Skeletal muscle cell (primary cell): ENCODE measurements at regions not wholly inside any gene's neighbourhood (a gene's known extent, or its start where the extent isn't known, plus 50 kb on each side); places are given as distances from the start of the nearest gene placed in this dataset.

ENCODE experiments used
- DNase-seq: peaks from one replicate; pipeline ENCODE4 v3.0.0-alpha.2; 2010; ENCODE audit warnings: low read depth
- H3K4me3 ChIP-seq: 2 replicates; pipeline ENCODE4 v1.5.1; 2011; ENCODE audit warnings: low read depth, mild to moderate bottlenecking, control low read depth, low read length, moderate library complexity

GRCh38 chr7:41538810-41539724 is 163.8 kb downstream of the INHBA start:
- no peak for DNase-seq
- H3K4me3 ChIP-seq: no peak overlapping the region

DNA sequence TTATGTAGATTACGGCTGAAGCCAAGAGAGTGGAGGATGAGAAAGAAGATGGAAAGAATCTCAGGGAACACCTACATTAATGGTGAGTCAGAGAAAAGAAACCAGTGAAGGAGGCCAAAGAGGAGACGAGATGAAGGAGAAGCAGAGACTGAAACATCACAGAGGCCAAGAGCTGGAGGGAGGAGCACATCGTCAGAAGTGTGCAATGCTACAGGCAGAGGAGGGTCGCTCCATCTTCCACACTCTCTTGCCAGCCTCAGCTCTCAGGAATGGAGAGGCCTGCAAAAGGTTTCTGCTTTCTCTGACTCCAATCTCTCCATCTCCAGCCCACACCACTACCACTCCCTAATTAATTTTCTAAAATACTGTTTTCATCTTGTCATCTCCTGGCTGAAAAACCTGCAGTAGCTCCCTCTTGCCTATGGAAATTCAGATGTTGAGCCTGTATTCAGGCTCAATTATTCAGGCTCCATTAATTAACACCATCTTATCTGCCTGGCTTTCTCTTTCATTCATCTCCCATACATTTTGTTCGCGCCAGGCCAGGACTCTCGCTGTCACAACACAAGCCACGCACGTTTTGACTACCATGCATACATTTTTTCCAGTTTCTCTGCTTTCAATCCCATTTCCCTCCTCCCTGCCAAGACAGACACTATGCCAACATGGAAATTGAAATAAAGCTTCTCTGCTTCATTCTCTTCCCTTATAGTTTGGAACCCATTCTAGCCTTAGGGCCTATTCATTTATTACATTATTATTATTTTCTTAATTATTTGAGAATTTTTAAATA is 165.8 kb downstream of the INHBA start:
- DNase-seq: no peak
- H3K4me3 ChIP-seq: no peak overlapping the region

DNA sequence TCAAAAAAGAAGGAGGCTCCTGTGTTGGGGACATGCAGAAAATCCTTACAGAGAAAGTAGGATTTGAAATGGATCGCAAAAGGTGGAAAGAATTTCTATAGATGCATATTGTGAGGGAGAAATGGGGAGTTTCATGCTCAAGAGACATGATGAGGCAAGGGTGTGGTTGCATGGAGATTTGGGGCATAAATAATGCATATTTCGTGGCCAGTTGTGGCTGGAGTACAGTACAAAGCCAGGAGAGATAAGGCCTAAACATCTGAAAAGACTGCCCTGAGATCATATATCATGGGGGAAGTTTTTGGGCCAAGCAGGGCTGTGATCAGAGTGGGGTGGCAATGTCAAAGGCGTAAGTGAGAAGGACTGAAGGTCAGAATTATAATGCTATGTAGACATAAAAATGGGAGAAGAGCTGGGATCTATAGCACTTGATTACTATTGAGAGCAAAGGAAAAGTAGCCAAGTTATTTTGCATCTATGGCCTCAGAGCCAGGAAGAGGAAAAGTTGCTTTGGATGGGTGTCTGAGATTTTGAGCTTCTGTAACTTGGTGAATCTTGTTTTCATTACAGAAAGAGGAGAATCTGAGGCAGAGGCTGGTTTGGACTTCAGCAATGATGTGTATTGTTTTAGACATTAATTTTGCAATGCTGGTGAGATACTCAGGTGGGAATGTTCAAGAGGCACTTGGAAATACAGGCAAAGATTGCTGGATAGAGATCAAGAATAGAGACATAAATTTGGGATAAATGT is 166.6 kb downstream of the INHBA start:
- no peak overlapping the region for H3K4me3 ChIP-seq
- no peak for DNase-seq

GRCh38 chr7:41529831-41530230 is 173.1 kb downstream of the INHBA start:
- no peak for DNase-seq

DNA sequence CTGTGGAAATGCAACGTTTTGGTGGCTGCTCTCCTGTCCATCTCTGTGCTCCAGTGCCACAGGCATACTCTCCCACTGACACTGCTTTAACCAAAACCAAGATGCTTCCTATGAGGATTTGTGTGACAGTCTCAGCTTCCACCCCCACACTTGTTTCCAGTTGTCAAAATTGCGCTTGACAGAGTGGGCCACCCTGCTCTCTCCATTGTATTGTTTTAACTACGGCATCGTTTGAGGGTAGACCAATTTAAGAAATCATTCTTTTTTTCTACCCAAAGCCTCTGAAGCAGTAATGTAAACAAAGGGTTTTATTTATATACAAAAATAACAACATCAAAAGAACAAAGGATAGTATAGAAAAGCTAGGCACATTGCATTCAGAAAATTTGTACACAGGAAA is 178.0 kb downstream of the INHBA start:
- no peak overlapping the region for H3K4me3 ChIP-seq
- DNase-seq: no peak

More at GRCh38 chr7:41529831-41530230, 173.1 kb downstream of the INHBA start:
- H3K4me3 ChIP-seq: no peak overlapping the region

DNA sequence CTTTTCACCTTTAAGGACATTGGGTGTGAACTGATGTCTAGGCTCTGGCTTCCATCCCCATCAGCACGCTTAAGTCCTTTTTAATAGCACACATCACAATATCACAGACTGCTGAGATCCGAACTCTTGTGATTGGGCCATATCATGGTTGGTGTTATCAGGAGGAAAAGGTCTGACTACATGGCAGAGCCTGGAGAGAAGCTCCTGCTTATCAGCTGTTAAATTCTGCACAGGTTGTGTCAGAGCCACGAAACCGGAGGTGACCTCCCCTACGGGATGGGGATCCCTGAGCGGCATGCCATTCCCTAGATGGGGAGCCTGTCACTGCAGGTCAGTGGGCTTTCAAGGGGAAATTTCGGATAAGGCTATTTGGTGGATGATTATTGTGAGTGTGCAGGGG is 182.4 kb downstream of the INHBA start:
- no peak overlapping the region for H3K4me3 ChIP-seq
- no peak for DNase-seq

- DNase-seq: no peak
- H3K4me3 ChIP-seq: no peak overlapping the region
Measured at GRCh38 chr7:41517771-41518170, 185.1 kb downstream of the INHBA start.

DNA sequence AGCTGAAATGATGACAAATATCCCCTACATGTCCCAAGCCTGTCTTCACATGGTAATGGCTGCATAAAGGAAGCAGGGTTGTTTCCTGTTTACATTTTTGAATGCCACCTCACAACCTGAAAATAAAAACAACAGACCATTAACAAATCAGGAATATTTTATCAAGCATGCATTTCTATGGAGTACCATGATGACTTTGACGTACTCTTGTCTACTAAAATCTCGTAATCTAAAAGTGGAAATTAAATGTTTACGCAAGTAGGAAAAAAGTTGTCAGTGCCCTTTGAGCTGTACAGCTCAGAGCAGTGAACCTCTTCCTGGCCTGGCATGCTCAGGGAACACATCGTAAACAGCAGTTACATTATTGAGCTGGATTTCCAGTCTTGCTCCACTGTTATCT is 194.1 kb downstream of the INHBA start:
- DNase-seq: no peak
- no peak overlapping the region for H3K4me3 ChIP-seq

DNA sequence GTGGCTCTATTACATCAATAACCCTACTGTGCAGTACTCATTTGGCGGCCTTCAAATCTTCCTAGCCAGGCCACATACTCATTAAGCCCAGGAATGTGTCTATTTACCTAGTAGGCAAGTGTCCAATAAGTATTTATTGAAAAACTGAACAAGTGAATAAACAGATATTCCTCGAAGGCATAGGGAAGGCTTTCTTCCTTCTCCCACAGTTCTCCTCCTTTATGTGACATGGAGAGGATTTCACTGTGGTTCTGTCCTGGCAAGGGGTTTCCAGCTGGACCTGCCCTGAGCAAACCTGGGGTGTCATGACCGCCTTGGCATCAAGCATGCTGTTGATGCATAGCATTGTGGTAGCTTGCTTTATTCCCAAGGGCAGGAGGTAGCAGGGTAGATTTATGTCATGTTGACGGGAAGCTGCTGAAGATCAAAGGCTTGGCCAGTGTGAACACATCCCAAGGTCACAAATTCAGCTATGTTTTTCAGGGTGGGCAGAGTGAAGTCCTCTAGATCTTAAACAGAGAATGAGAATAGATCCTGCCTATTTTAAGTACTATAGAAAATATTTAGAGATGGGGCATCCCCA is 195.1 kb downstream of the INHBA start:
- DNase-seq: no peak
- H3K4me3 ChIP-seq: no peak overlapping the region

DNA sequence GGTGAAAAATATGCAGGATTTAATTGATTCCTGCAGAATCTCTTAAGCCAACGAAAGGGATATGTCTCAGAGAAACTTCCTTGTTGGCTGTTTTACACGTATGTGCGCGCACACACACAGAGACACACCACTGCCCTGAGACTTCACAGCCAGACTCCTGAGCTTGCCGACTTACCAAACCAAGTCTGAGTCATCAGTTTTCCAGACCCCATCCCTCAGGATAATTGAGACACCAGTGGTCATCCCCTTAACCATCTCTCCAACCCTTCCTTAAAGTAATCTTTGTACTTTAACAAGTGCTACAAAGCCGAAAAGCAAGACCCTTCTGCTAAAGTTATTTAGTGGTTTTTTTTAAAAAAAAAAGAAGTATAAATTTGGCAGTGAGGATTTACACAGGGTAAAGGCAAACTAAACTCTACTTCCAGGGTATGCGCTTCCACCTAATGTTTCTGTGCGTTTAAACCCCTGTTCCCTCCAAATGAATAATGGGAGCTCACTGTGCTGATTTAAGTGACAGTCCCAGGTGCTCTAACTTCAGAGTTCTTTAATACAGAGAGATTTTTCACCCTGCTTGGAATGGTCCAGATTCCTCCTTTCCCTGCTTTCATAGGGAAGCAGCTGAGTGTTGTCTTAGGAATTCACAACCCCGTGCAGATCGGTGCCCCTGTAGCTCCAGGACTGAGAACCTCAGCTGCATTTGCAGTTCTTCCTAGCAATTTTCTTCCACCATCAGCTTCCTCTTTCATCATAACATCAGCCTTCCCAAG is 198.5 kb downstream of the INHBA start:
- H3K4me3 ChIP-seq: no peak overlapping the region
- DNase-seq: no peak

DNA sequence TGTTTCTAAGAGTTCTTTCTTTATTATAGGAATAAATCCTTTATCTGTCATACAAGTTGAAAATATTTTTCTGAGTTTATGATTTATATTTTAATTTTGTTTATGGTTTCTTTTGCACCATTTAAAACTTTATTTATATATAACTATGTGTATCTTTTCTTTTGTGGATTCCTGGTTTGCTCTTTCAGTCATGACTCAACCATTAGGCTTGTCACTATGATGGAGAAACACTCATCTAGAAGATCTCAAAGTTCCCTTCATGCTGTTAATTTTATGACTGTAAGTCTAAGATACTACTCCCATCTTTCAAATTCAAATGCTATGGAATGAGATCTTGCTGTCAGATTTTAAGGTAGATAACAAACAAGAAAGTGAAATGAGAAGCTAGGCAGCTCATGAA is 199.5 kb downstream of the INHBA start:
- H3K4me3 ChIP-seq: no peak overlapping the region
- no peak for DNase-seq

GRCh38 chr7:41501466-41501865 is 201.4 kb downstream of the INHBA start:
- no peak for DNase-seq
- no peak overlapping the region for H3K4me3 ChIP-seq

DNA sequence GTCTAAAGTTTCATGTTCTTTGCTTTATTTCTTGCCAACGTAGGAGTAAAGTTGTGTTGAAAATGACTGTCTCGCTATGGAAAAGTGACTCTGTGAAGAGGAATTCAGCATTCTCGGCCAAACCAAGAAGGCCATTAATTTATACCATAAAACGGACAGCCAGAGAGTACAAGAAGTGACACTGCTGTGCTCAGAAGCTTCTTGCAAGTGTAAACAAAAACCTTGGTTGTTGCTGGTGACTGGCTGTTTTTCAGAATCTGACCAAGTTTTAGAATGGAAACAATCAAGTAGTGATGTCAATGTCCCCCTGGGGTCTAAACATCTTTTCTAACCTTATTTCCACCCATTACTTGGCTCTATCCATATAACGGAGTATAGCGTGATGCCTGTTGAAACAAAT is 201.9 kb downstream of the INHBA start:
- DNase-seq: no peak
- H3K4me3 ChIP-seq: no peak overlapping the region

- DNase-seq: no peak
- H3K4me3 ChIP-seq: no peak overlapping the region
Measured at GRCh38 chr7:41492603-41493002, 210.3 kb downstream of the INHBA start.

GRCh38 chr7:41491883-41492471 is 210.9 kb downstream of the INHBA start:
- no peak for DNase-seq

GRCh38 chr7:41491308-41491707 is 211.6 kb downstream of the INHBA start:
- no peak for DNase-seq

More at GRCh38 chr7:41491883-41492471, 210.9 kb downstream of the INHBA start:
- H3K4me3 ChIP-seq: no peak overlapping the region

GRCh38 chr7:41489885-41490284 is 213.0 kb downstream of the INHBA start:
- H3K4me3 ChIP-seq: no peak overlapping the region
- no peak for DNase-seq

More at GRCh38 chr7:41491308-41491707, 211.6 kb downstream of the INHBA start:
- no peak overlapping the region for H3K4me3 ChIP-seq

DNA sequence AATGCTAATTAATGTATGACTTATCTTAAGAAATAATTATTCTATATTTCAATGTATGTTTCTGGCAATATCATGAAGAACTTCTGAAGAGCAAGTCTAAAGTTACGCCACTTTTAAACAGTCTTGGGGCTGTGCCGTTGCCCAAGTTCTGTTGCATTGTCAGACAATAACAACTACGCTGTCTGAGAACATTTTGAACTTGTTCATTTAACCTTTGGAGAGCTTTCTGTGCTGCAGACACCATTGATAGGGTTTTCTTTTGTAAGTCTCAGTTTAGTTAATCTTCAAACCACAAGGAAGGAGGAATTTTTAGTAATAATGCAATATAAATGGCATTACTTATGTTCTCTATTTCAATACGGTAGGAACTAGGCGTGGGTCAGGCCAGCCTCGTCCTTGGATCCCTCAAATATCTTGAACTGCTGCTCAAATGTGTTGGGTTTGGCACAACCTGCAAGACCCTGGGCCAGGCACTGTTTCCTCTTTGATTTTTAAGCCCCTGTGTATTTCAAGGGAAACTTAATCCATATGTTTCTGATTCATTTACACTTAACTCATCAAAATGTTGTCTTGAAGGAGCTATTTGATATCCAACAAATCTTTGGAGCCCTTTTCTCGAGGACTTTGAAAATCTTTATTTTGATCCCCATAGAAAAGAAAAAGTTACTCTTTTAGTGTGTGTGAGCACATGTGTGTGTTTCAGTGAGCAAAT is 215.5 kb downstream of the INHBA start:
- DNase-seq: no peak
- no peak overlapping the region for H3K4me3 ChIP-seq
